D341Med (cell line): ENCODE measurements at regions not wholly inside any gene's neighbourhood (a gene's known extent, or its start where the extent isn't known, plus 50 kb on each side); places are given as distances from the start of the nearest gene placed in this dataset.

Experiments
- DNase-seq: peaks from one replicate; pipeline ENCODE4 v3.0.0; 2012; ENCODE audit warnings: low spot score

- no peak for DNase-seq
Observed at GRCh38 chr2:183284606-183285005, 160.4 kb downstream of the NUP35 start.

DNA sequence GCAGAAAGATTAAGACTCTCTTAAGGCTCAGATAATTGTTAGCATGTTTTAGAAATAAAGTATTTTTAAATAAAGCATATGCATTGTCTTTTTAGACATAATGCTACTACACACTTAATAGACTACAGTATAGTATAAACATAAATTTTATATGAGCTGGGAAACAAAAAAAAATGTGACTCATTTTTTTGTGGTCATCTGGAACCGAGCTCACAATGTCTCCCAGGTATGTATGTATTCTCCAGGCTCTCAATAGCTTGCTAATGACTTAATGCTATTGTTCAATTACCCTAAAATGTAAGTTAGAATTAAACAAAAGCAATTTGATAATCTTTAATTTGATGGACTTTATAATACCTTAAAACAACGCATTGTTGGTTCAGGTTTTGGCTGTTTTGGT is 167.2 kb downstream of the NUP35 start:
- DNase-seq = no peak

GRCh38 chr2:183292028-183292427 is 167.8 kb downstream of the NUP35 start:
- no peak for DNase-seq

DNA sequence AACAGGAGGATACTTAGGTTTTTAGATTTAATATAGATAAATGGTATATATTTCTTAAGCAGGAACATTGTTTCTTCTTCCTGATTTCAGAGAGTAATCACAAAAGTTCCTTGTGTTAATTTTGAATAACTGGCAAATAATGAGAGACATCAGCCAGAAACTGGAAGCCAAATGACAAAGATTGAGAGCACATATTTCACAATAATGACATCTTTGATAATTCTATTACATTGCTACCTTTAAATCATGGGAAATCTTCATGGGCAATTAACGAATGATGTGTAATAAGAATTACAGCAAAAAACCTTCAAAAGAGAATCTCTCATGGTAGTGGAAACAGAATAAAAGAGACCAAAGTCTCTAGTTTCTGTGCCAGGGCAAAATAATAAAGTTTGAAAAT is 215.1 kb downstream of the NUP35 start:
- DNase-seq = no peak

DNA sequence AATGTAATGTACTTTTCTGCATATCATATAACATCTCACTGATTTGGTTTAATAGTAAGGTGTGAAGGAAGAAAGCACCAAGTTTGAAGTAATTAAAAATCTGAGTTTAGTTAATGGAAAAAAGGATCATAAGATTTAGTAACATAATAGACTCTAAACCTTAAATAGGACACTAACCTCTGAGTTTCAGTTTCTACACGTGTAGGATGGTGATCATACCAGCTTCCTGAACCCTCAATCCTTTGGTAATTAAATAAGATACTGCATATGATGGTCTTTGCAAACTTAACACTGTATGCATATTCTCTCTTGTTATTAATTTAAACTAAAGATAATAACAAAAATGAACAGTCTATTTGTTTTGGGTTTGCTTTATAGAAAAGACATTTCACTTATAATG is 216.8 kb downstream of the NUP35 start:
- DNase-seq = no peak

DNA sequence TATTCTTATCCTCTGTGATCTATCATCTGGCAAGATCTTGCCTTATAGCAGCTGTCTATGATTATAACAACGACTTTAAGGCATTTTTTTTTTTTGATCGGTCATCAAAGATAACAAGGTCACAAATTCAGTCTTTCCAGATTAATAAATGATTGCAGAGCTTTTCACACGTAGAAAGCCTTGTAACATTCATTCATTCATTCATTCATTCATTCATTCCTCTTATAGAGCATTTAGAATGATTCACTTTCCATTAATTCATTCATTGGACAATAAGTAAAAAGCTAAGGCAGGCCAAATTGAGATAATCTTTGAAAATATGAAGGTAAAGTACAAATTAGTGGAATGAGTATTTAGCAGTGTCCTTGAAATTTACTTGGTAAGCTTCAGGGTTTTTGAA is 223.7 kb downstream of the NUP35 start:
- no peak for DNase-seq

GRCh38 chr2:183348492-183348891 is 224.2 kb downstream of the NUP35 start:
- DNase-seq = no peak

DNA sequence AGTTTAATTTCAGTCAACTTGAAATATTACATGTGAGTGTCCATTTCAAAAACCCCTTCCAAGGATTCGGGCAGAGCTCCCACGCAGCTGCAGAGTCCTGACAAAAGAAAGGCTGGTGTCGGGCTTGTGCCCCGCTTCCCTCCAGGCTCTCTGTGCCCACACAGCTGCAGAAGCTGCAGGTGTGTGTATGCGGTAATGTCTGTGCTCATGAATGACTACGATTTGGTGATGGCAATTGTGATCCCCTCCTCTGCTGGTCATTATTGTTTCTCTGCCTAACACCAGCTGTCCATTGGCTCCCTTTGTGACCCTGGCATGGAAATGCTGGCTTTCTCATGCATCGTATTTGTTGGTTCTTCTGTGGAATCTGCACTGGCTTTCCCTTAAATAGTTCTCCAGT is 224.8 kb downstream of the NUP35 start:
- DNase-seq = no peak

DNA sequence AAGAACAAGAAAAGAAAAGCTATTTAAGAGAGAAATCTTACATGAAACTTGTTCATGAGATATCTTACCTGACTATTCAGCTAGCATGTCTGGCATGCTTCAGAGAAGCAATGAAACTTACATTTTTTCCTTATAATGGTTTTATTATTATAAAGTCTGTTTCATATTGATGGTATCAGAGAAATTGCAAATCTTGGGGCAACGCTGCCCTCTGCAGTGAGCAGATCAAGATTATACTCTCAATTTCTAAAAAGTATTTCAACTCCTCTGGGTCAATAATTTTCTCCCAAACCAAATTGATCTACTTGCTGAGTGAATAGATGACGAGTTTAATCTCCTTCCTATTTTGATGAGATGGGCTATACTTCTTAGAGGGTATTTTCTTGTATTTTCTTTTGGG is 235.6 kb downstream of the NUP35 start:
- peak; percentile 15 for DNase-seq

GRCh38 chr2:183371545-183371944 is 247.3 kb downstream of the NUP35 start:
- no peak for DNase-seq

GRCh38 chr2:183375821-183376220 is 251.6 kb downstream of the NUP35 start:
- DNase-seq = no peak

GRCh38 chr2:183383854-183384253 is 259.6 kb downstream of the NUP35 start:
- no peak for DNase-seq

- no peak for DNase-seq
Observed at GRCh38 chr2:183389546-183390080, 265.4 kb downstream of the NUP35 start.

GRCh38 chr2:183390109-183390508 is 265.9 kb downstream of the NUP35 start:
- no peak for DNase-seq

DNA sequence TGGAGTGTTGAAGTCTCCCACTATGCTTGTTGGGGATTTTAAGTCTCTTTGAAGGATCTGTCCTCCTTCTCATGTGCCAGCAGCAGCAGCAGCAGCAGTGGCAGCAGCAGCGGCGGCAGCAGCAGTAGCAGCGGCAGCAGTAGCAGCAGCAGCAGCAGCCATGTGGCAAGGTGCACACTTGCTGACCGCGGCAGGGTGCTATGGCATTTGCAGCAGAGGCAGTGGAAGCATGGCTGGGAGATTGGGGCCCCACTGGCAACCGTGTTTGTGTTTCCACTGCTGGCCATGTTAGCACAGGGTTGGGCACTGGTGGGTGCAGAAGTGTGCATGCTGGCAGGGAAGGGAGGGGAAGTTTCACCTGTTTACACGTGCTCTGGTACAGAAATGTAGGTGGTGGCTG is 280.1 kb downstream of the NUP35 start:
- no peak for DNase-seq

- DNase-seq = no peak
Observed at GRCh38 chr2:183408562-183408961, 284.3 kb downstream of the NUP35 start.

- no peak for DNase-seq
Observed at GRCh38 chr2:183409662-183410061, 285.4 kb downstream of the NUP35 start.

DNA sequence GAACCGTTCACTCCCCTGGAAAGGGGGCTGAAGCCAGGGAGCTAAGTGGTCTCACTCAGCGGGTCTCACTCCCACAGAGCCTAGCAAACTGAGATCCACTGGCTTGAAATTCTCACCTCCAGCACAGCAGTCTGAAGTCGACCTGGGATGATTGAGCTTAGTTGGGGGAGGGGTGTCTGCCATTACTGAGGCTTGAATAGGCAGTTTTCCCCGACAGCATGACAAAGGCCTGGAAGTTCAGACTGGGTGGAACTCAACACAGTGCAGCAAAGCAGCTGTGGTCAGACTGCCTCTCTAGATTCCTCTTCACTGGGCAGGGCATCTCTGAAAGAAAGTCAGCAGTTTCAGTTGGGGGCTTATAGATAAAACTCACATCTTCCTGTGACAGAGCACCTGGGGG is 292.5 kb downstream of the NUP35 start:
- DNase-seq = no peak

GRCh38 chr2:183426825-183427224 is 302.6 kb downstream of the NUP35 start:
- no peak for DNase-seq

- DNase-seq = no peak
Observed at GRCh38 chr2:183427558-183427957, 303.3 kb downstream of the NUP35 start.

DNA sequence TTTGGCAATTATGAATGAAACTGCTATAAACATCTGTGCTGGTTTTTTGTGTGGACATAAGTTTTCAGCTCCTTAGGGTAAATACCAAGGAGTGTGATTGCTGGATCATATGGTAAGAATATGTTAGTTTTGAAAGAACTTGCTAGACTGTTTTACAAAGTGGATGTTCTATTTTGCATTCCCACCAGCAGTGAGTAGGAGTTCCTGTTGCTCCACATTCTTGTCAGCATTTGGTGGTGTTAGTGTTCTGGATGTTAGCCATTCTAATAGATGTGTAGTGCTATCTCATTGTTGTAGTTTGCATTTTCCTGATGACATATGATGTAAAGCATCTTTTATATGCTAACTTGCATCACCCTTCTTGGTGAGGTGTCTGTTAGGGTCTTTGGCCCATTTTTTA is 304.6 kb downstream of the NUP35 start:
- DNase-seq = no peak

DNA sequence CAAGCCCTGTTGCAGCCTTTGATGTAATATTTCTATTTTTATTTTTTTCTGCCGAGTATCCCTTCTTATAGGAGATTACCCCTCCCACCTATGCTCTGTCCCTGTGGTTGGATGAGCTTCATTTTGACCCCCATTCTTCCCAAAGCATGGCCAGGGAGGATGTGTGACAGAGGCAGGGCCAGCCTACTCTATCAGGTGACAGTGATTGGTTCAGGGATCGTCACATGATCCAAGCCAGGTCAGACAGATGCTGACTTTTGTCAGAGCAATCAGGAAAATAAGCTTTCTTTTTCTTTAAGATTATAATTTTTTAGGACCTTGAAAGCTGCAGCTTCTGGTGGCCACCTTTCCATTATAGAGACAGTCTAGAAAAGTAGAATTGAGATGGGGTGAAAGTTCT is 314.3 kb downstream of the NUP35 start:
- DNase-seq = no peak

- no peak for DNase-seq
Observed at GRCh38 chr2:183455056-183455455, 330.8 kb downstream of the NUP35 start.

DNA sequence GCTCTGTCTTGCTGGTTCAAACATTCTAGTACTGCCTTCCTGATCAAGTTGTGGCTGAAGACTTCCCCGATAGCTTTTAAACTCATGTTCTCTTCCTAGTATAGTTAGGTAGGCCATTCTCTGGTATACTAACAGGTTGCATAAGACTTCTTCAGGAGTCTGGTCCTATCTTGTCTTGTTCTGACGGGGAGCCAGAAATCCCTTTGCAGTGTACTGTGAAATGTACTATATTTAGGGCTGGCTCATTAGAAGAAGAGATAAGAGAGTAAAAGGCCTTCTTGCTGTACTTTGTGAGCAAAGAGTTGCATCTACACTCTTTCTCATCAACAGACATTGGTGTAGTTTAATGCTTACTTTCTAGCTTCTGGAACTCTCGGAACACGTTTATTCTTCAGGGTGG is 331.9 kb downstream of the NUP35 start:
- no peak for DNase-seq

GRCh38 chr2:183458460-183458859 is 334.2 kb downstream of the NUP35 start:
- DNase-seq = no peak
